ENCODE measurements at regions not wholly inside any gene's neighbourhood (a gene's known extent, or its start where the extent isn't known, plus 50 kb on each side); places are given as distances from the start of the nearest gene placed in this dataset.
A peak's percentile ranks its signal among the peaks of the same experiment; 100 is the strongest.

GRCh38 chr18:29892960-29893558 is 1149.5 kb downstream of the DSC3 start:
- Histone ChIP-seq H4K91ac (replicated peaks; ENCODE audit: insufficient read length, low read length) (no peak overlapping the region), H2AFZ (ENCODE audit: low read length) (no peak overlapping the region), H2BK15ac (ENCODE audit: low read length) (no peak overlapping the region), H3K36me3 (ENCODE audit: control insufficient read depth in 2 of 4, insufficient read depth in 4 of 4, low read length in 3 of 4) (no peaks in the 10 kb centered on the region), H4K5ac (ENCODE audit: insufficient read length, low read depth, low read length) (no peak overlapping the region), H3K4me1 (replicated peaks in 1 of 4; ENCODE audit: control insufficient read depth in 3 of 4, insufficient read depth in 4 of 4, low read length in 3 of 4) (no peaks in the 10 kb centered on the region), H3K56ac (replicated peaks; ENCODE audit: insufficient read length, low read depth, low read length) (no peak overlapping the region), H2BK120ac (replicated peaks; ENCODE audit: low read depth, low read length) (no peak overlapping the region), H3K27me3 (replicated peaks in 1 of 4; ENCODE audit: control insufficient read depth in 3 of 4, extremely low read depth in 1 of 4, insufficient read depth in 3 of 4, low read length in 3 of 4) (no peaks in the 10 kb centered on the region), H2BK5ac (ENCODE audit: low read depth, low read length) (no peak overlapping the region), H2AK5ac (ENCODE audit: low read depth, low read length) (no peak overlapping the region), H3K14ac (ENCODE audit: insufficient read length) (no peak overlapping the region), H3K23me2 (ENCODE audit: low read depth, low read length) (no peaks in the 10 kb centered on the region), H3K4me2 (ENCODE audit: insufficient read depth in 1 of 2, low read depth in 2 of 2, low read length in 2 of 2) (no peak overlapping the region), H3K4ac (replicated peaks; ENCODE audit: insufficient read length, low read depth, low read length) (no peak overlapping the region), H3K4me3 (ENCODE audit: extremely low read depth in 1 of 4, insufficient read depth in 2 of 4, low read depth in 3 of 4, low read length in 4 of 4) (no peak overlapping the region), H3K79me2 (ENCODE audit: control insufficient read depth in 1 of 2, insufficient read depth in 2 of 2, low read length in 2 of 2) (no peaks in the 10 kb centered on the region), H4K20me1 (replicated peaks in 1 of 2; ENCODE audit: control insufficient read depth in 1 of 2, insufficient read depth in 2 of 2, low read length in 2 of 2) (no peaks in the 10 kb centered on the region), H3K23ac (ENCODE audit: insufficient read length) (no peak overlapping the region), H3K79me1 (ENCODE audit: low read depth, low read length) (no peaks in the 10 kb centered on the region), H3K27ac (ENCODE audit: low read depth, low read length) (no peak overlapping the region), H2BK12ac (ENCODE audit: low read depth, low read length) (no peak overlapping the region), H2BK20ac (ENCODE audit: low read length) (no peak overlapping the region), H3K18ac (ENCODE audit: extremely low read depth, low read length) (no peak overlapping the region), H4K8ac (ENCODE audit: extremely low read depth, insufficient read depth, low read length) (no peak overlapping the region), H3K9ac (replicated peaks in 1 of 4; ENCODE audit: extremely low read depth in 1 of 4, low read depth in 3 of 4, low read length in 3 of 4) (no peak overlapping the region), H3K9me3 (ENCODE audit: insufficient read depth in 2 of 2, low read depth in 1 of 2, low read length in 1 of 2) (no peaks in the 10 kb centered on the region)
- TF ChIP-seq ZNF274 (IDR thresholded peaks at IDR 0.05; ENCODE audit: borderline replicate concordance, extremely low read depth, low read length) (no peak), CHD2 (IDR thresholded peaks at IDR 0.05; ENCODE audit: low read length) (no peak), CTCF (IDR thresholded peaks at IDR 0.05; ENCODE audit: control extremely low read depth in 1 of 3, insufficient read depth in 1 of 3, low read depth in 1 of 3, low read length in 3 of 3) (peak in 2 of 3 experiments; percentile 18 to 41; a peak in 2 of 4 replicates), RAD21 (IDR thresholded peaks at IDR 0.05 in 1 of 2, conservative IDR thresholded peaks at IDR 0.05 in 1 of 2; ENCODE audit: low read depth in 2 of 2, low read length in 2 of 2) (peak; percentile 35 to 40; a peak in 3 of 4 replicates), RNF2 (IDR thresholded peaks at IDR 0.05; ENCODE audit: borderline replicate concordance, low read depth, low read length, missing control alignments, poor library complexity, severe bottlenecking) (no peak), SP4 (IDR thresholded peaks at IDR 0.05; ENCODE audit: low read length) (no peak)
- peak; percentile 19 for FAIRE-seq
- DNase-seq (ENCODE audit: low read depth in 1 of 2, low spot score in 2 of 2) = no peak
- WGBS, 2 experiments (ENCODE audit: extremely low coverage in 1 of 2, insufficient coverage in 1 of 2, insufficient read length in 1 of 2, insufficient replicate concordance in 2 of 2, low coverage in 1 of 2, low lambda C conversion rate in 2 of 2, missing lambda C conversion rate in 1 of 2) = 80% methylated on average over 2 of the region's 2 CpGs; no CpG with 5 or more reads in 1 of the 2 experiments
- ChIA-PET CTCF (ENCODE audit: partially characterized antibody) (interaction anchor here (0.6 to 0.9 kb wide), 2 partner anchors 107 to 320 kb away, joined by 3 read pairs; no protein-coding TSS in a partner anchor), POLR2A (ENCODE audit: partially characterized antibody) (no interaction called here)
